HG02798 (cell line): ENCODE measurements at regions not wholly inside any gene's neighbourhood (a gene's known extent, or its start where the extent isn't known, plus 50 kb on each side); places are given as distances from the start of the nearest gene placed in this dataset.

Experiments used
- ATAC-seq: cut with Tn5 transposase; IDR thresholded peaks from one replicate; pipeline ENCODE4 v1.9.1; 2021; ENCODE audit warnings: mild to moderate bottlenecking; ENCODE audit not compliant: unreplicated experiment, poor library complexity

DNA sequence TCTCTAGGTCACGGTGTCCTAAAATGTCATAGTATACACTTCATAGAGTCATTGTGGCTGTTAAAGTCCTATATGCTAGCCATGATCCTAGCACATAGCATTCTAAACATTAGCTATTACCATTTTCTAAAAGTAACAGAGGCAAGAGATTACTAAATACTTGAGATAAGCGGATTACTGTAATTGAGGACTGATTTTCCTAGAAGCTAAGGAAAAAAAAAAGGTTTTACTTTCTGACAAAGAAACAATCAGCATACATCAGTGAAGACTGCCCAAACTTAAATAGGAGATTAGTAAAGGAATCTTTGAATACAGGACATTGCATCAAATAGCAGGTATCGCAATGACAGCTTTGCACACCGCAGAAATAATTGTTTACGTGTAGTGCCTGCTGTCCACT lies 91.3 kb upstream of the HNRNPU start:
- no peak for ATAC-seq

GRCh38 chr1:244954359-244954758 lies 90.0 kb upstream of the HNRNPU start:
- no peak for ATAC-seq

DNA sequence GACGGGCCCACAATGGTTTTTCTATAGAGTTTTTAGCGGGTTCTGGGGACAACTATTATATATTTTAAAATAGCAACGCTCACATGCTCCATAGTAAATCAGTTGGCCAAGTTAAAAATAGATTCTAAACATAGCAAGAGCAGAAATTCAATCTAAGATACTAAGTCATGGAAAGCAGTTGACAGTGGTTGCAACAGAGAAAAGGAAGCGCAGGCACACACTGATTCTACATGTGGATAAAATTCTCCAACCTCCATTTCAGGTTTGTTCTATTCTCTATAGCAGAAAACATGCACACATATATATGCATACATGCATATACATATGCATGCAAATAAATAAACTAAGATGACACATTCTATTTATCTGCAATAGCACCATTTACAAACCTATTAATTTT lies 89.6 kb upstream of the HNRNPU start:
- ATAC-seq: no peak

DNA sequence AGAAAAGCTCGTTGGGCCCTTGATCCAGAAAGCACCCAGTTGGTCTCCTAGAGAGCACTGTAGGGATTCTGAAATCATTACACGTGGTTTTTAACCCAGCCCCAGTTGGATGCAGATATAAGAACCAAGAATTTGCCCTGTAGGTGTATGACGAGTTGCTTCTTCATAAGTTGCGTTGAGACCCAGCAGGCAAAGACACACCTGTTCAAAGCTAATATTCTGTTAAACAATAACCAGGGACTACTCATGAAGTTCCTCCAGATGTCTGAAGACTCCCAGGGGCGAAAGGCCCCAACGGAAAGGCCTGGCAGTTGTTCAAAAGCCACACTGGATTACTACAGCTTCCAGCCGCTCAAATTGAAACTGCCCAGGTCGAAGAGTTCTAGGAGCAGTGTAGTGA lies 88.6 kb upstream of the HNRNPU start:
- ATAC-seq: peak; percentile 96

GRCh38 chr1:244952280-244952933 lies 88.1 kb upstream of the HNRNPU start:
- ATAC-seq: peak; percentile 13

GRCh38 chr1:244948416-244948815 lies 84.1 kb upstream of the HNRNPU start:
- ATAC-seq: no peak

DNA sequence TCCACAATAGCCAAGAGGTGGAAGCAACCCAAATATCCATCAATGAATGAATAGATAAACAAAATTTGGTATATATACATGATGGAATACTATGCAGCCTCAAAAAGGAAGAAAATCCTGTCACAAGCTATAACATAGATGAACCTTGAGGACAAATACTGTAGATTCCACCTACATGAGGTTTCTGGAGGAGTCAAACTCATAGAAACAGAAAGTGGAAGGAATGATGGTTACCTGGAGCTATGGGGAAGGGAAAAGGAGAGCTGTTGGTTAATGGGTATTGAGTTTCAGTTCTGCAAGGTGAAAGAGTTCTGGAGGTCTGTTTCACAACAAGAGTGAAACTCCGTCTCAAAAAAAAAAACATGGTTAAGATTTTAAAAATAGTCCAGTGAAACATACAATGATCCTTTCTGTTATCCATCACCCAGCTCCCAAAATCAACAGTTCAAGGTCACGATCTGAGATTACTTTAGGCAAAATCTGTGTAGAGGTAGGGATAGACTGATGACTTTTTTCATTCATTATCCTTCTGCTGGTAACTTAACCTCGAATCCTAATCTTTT lies 80.8 kb upstream of the HNRNPU start:
- ATAC-seq: peak; percentile 82

GRCh38 chr1:244941121-244941520 lies 76.8 kb upstream of the HNRNPU start:
- ATAC-seq: peak; percentile 86

- ATAC-seq: no peak
Observed at GRCh38 chr1:244937099-244937498, 72.8 kb upstream of the HNRNPU start.

- ATAC-seq: peak; percentile 76
Observed at GRCh38 chr1:244920911-244921761, 56.8 kb upstream of the HNRNPU start.

DNA sequence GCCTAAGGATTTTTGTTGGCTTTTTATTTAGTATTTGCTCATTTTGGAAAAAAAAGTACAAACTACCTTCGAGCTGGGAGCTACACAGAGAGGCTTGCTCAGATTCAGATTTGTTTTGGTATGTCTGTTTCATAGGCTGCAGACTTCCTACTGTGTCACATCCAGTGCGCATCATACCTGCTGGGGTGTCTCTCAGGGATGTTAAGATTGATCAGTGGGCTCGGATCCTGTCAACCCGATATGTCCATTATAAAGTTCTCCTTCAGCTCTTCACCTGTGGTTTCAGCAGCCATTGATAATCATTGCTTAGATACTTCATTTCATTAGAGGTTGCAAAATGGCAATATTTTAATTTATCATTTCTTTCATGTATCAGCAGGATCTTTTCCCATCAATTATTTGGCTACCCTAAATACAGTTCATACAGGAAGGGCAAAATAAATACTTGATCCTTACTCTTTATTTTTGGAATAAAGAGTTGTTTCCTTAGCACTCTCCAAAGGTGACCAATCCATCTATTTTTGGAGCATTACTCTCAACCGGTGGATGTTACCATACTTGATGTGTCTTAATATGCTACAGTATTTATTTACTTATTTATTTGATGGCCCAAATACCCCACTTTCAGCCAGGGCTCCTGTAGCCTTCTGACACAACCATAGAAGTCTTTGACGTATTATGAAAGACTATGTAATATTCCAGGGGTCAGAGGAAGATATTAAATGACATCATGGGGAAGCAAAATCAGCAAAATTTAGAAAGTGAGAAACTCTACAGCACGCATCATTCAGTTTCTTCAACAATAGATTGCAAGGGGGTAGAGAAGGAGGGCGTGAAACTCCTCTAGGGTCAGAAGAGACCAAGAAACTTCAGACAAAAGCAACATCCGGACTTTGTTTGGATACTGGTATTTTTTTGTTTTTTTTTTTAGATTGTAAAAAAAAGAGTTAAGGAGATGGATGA lies 55.3 kb upstream of the HNRNPU start:
- no peak for ATAC-seq

DNA sequence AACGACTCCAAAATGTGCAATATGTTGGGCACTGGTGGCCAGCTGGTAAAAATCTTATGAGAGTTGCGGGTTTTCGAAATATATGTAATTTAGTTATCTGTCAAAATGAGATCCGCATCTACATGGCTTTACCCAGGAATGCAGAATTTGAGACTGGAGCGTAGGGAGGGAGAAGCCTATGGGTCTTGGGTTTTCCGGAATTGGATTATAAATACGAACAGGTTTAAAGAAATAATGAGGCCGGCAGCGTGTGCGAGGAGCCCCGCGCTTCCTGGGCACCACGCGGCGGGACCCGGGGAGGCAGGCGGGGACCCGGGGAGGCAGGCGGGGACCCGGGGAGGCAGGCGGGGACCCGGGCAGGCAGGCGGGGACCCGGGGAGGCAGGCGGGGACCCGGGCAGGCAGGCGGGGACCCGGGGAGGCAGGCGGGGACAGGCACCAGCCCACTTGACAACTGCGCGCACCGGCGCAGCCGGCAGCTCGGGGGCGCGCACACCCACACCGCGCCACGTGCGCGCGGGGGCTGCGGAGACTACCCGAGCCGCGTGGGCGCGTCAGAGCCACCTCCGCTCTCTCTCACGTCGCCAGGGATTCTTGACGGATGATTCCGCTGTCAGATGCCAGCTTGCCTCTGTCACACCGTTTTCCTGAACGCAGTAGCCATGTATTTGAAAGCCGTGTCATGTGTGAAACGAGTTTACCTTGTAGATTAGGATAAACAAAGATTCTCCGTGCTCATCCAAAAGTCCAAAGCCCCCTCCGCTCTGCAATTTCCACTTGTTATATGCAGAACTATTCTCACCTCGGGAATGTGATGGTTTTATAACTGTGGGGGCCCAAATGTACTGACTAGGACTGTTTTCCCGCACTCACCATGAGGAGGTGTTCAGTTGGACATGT lies 54.3 kb upstream of the HNRNPU start:
- peak; percentile 72 for ATAC-seq

GRCh38 chr1:244917073-244917670 lies 52.8 kb upstream of the HNRNPU start:
- ATAC-seq: no peak

DNA sequence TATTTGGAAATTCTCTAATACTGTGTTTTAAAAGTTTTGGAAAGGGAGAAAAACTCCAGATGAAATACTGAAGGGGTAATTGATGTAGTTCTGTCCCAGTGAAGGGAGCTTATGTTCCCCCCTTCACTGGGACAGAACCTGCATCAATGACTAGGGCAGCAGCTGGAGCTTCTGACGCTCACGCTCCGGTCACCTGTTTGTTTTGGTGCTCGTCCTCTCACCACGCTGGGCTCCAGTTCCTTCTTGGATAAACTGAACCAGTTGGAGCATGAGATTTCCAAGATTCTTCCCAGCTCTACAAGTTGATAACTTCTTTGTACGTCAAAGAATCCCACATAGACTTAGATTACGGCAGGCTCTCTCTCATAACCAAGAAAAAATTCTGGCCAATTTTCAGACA lies 51.4 kb upstream of the HNRNPU start:
- ATAC-seq: no peak

GRCh38 chr1:244914761-244915160 lies 50.4 kb upstream of the HNRNPU start:
- ATAC-seq: no peak
